ENCODE measurements at regions not wholly inside any gene's neighbourhood (a gene's known extent, or its start where the extent isn't known, plus 50 kb on each side); places are given as distances from the start of the nearest gene placed in this dataset.
"Not testable (repeated sequence)": the region's sequence is repeated elsewhere in the genome, so short reads cannot be mapped to it uniquely, and the experiment has no call there.

- TF ChIP-seq POLR2AphosphoS2 (conservative IDR thresholded peaks at IDR 0.05; ENCODE audit: low read length), result no peak
Observed at GRCh38 chr6:112477125-112477524, 130.0 kb downstream of the RFPL4B start (continued).

GRCh38 chr6:112478036-112478435 lies 130.9 kb downstream of the RFPL4B start:
- TF ChIP-seq RARB (CRISPR knock-in tag; IDR thresholded peaks at IDR 0.05) (no peak), ZNF302 (CRISPR knock-in tag; IDR thresholded peaks at IDR 0.05) (no peak), CTCF (IDR thresholded peaks at IDR 0.05) (no peak), E2F6 (IDR thresholded peaks at IDR 0.05; ENCODE audit: borderline replicate concordance, low read depth) (no peak), SMC3 (IDR thresholded peaks at IDR 0.05) (no peak), NPAS2 (CRISPR knock-in tag; IDR thresholded peaks at IDR 0.05; ENCODE audit: borderline replicate concordance) (no peak), GATA3 (IDR thresholded peaks at IDR 0.05; ENCODE audit: borderline replicate concordance) (no peak), EP300 (IDR thresholded peaks at IDR 0.05) (no peak), HMGXB4 (CRISPR knock-in tag; IDR thresholded peaks at IDR 0.05; ENCODE audit: borderline replicate concordance) (no peak), FOSL2 (IDR thresholded peaks at IDR 0.05) (no peak), FOSL2 (CRISPR knock-in tag; IDR thresholded peaks at IDR 0.05) (no peak), ZSCAN20 (CRISPR knock-in tag; IDR thresholded peaks at IDR 0.05) (no peak), KDM1A (IDR thresholded peaks at IDR 0.05; ENCODE audit: low read depth) (no peak), CBX8 (IDR thresholded peaks at IDR 0.05) (no peak), EHMT2 (IDR thresholded peaks at IDR 0.05; ENCODE audit: low read depth) (no peak)
- H3K4me3 ChIP-seq, result no peak overlapping the region
- no peaks in the 10 kb centered on the region for H3K4me1 ChIP-seq
- CTCF ChIA-PET, result no interaction called here
- POLR2A ChIA-PET, result no interaction called here
- 8% methylated on average over 2 of the region's 2 CpGs for WGBS (ENCODE audit: missing lambda C conversion rate)
- H3K4me2 ChIP-seq, result no peak overlapping the region
- no peaks in the 10 kb centered on the region for H3K9me3 ChIP-seq
- DNase-seq (ENCODE audit: low read depth in 1 of 2, low spot score in 1 of 2) (no peak), FAIRE-seq (no peak), ATAC-seq (no peak)
- no peak overlapping the region for H3K27ac ChIP-seq

GRCh38 chr6:112479975-112480374 lies 132.8 kb downstream of the RFPL4B start:
- not testable (repeated sequence) for H3K27ac ChIP-seq, ATAC-seq
- 62% methylated on average over 3 of the region's 5 CpGs for WGBS (ENCODE audit: missing lambda C conversion rate)

GRCh38 chr6:112480553-112480952 lies 133.4 kb downstream of the RFPL4B start:
- DNase-seq (ENCODE audit: low read depth in 1 of 2, low spot score in 1 of 2), result no peak
- Histone ChIP-seq H3K4me1 (no peaks in the 10 kb centered on the region), H3K9me3 (no peaks in the 10 kb centered on the region), H3K27ac (no peak overlapping the region), H3K4me3 (no peak overlapping the region), H3K4me2 (no peak overlapping the region)
- ChIA-PET CTCF (no interaction called here), POLR2A (no interaction called here)
- WGBS (ENCODE audit: missing lambda C conversion rate), result 31% methylated on average over 1 of the region's 1 CpG
- ATAC-seq, result no peak
- FAIRE-seq, result no peak
- TF ChIP-seq HOXB13 (CRISPR knock-in tag; IDR thresholded peaks at IDR 0.05; ENCODE audit: low read depth) (no peak), FOXS1 (CRISPR knock-in tag; IDR thresholded peaks at IDR 0.05) (no peak), BHLHE40 (IDR thresholded peaks at IDR 0.05; ENCODE audit: low read depth, low read length) (no peak), ATOH8 (CRISPR knock-in tag; IDR thresholded peaks at IDR 0.05; ENCODE audit: low read depth) (no peak), GATA3 (IDR thresholded peaks at IDR 0.05; ENCODE audit: borderline replicate concordance) (no peak), EP300 (IDR thresholded peaks at IDR 0.05) (no peak), MYC (IDR thresholded peaks at IDR 0.05; ENCODE audit: borderline replicate concordance, low read length) (no peak), HEYL (CRISPR knock-in tag; IDR thresholded peaks at IDR 0.05) (no peak), JUNB (IDR thresholded peaks at IDR 0.05) (no peak), FOSL2 (IDR thresholded peaks at IDR 0.05) (no peak), FOSL2 (CRISPR knock-in tag; IDR thresholded peaks at IDR 0.05) (no peak), HOXA7 (CRISPR knock-in tag; IDR thresholded peaks at IDR 0.05) (no peak), RNF2 (IDR thresholded peaks at IDR 0.05; ENCODE audit: borderline replicate concordance, low read depth) (no peak), HES2 (IDR thresholded peaks at IDR 0.05) (no peak), TP53 (CRISPR knock-in tag; IDR thresholded peaks at IDR 0.05) (no peak), POLR2AphosphoS2 (conservative IDR thresholded peaks at IDR 0.05; ENCODE audit: low read length) (no peak), PHF8 (IDR thresholded peaks at IDR 0.05; ENCODE audit: borderline replicate concordance, low read depth) (no peak), CHD4 (IDR thresholded peaks at IDR 0.05; ENCODE audit: borderline replicate concordance) (no peak), NPAS2 (CRISPR knock-in tag; IDR thresholded peaks at IDR 0.05; ENCODE audit: borderline replicate concordance) (no peak), KDM1A (IDR thresholded peaks at IDR 0.05; ENCODE audit: low read depth) (no peak)

More at GRCh38 chr6:112479975-112480374, 132.8 kb downstream of the RFPL4B start:
- POLR2A ChIA-PET; FAIRE-seq; DNase-seq (ENCODE audit: low read depth in 1 of 2, low spot score in 1 of 2); H3K4me2 ChIP-seq; CTCF ChIA-PET; H3K4me3 ChIP-seq; H3K9me3 ChIP-seq; H3K4me1 ChIP-seq: not testable (repeated sequence)

All from A549 (cell line).